Natural killer cell (primary cell): ENCODE measurements at regions not wholly inside any gene's neighbourhood (a gene's known extent, or its start where the extent isn't known, plus 50 kb on each side); places are given as distances from the start of the nearest gene placed in this dataset.

Experiments
- ATAC-seq, 3 donors: fragments of 150-1000 bp in 2 of 3; fragments of 200-7000 bp in 1 of 3; cut with Tn5 transposase; 1 replicate in 1 of 3; 2 replicates in 2 of 3; pipeline ENCODE4 v1.10.0; 2021; ENCODE audit warnings: mild to moderate bottlenecking in 2 of 3, moderate library complexity in 2 of 3
- DNase-seq, 2 donors: peaks; one replicate each; pipeline versions ENCODE4 v3.0.0 to v3.0.0-alpha.2; 2013 to 2021; ENCODE audit warnings: mixed read lengths in 1 of 2
- H3K27ac ChIP-seq: one replicate; pipeline ENCODE4 v1.5.1; 2013; ENCODE audit warnings: mild to moderate bottlenecking, low read length
- H3K27me3 ChIP-seq: one replicate; pipeline ENCODE4 v1.6.1; 2013; ENCODE audit warnings: low read length; ENCODE audit not compliant: control insufficient read depth, insufficient read depth
- H3K36me3 ChIP-seq: one replicate; pipeline ENCODE4 v1.6.1; 2013; ENCODE audit warnings: low read length; ENCODE audit not compliant: control insufficient read depth, insufficient read depth
- H3K4me1 ChIP-seq: one replicate; pipeline ENCODE4 v1.6.1; 2013; ENCODE audit warnings: low read length; ENCODE audit not compliant: control insufficient read depth, insufficient read depth
- H3K4me3 ChIP-seq: one replicate; pipeline ENCODE4 v1.5.1; 2013; ENCODE audit warnings: low read length
- H3K9me3 ChIP-seq: one replicate; pipeline ENCODE4 v1.6.1; 2013; ENCODE audit warnings: low read length; ENCODE audit not compliant: control insufficient read depth, insufficient read depth
- H3K27ac Mint-ChIP-seq, 2 donors: one replicate each; pipeline ENCODE4 v1.8.0; 2022; ENCODE audit warnings: mild to moderate bottlenecking in 2 of 2, mixed read lengths in 2 of 2, moderate library complexity in 1 of 2
- H3K27me3 Mint-ChIP-seq, 2 donors: one replicate each; pipeline ENCODE4 v1.8.0; 2022; ENCODE audit warnings: low read depth in 2 of 2, mixed read lengths in 2 of 2
- H3K36me3 Mint-ChIP-seq: one replicate; pipeline ENCODE4 v1.8.0; 2022; ENCODE audit warnings: mixed read lengths
- H3K4me1 Mint-ChIP-seq, 2 donors: one replicate each; pipeline ENCODE4 v1.8.0; 2022; ENCODE audit warnings: mixed read lengths in 2 of 2
- H3K4me3 Mint-ChIP-seq: one replicate; pipeline ENCODE4 v1.8.0; 2022; ENCODE audit warnings: mild to moderate bottlenecking, moderate library complexity, mixed read lengths
- H3K9me3 Mint-ChIP-seq, 2 donors: one replicate each; pipeline ENCODE4 v1.8.0; 2022; ENCODE audit warnings: mixed read lengths in 2 of 2
- WGBS: methylation state at CpG from one replicate; pipeline ENCODE4 v1.1.7; 2013; ENCODE audit warnings: missing lambda C conversion rate; ENCODE audit not compliant: insufficient coverage; 5-methylcytosine and 5-hydroxymethylcytosine counted together
- intact Hi-C: fragments of 100-400 bp; cut with micrococcal nuclease; formaldehyde crosslinking; loops from one replicate; pipeline ENCODE4 v1.14.2; 2022
- TF ChIP-seq, protein P1 (sequence below): fragments of 200-600 bp; IDR thresholded peaks from one replicate; pipeline ENCODE4 v1.8.0; 2022; ENCODE audit warnings: antibody characterized with exemption

DNA sequence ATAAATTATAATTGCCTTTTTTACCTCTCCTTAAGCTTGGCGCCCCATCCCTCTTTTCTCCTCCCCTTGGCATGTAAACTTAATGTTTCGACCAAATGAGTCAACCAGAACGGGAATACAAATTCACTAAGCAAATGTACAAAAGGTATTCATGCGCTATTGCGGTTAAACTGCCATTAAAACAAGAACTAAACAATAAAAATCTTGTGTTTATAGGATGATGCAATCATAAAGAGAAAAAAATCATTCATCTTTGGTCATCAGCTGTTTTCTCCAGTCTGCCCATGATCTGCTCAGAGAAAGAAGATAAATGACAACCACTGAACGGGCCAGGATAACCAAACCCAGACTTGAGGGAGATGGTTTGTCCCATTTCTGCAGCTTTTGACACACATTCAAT lies 534.2 kb upstream of the PLXNA2 start:
- WGBS, result 87% methylated on average over 4 of the region's 6 CpGs
- Histone ChIP-seq H3K36me3 (no peaks in the 10 kb centered on the region), H3K27me3 (no peaks in the 10 kb centered on the region), H3K4me3 (no peak overlapping the region), H3K27ac (no peak overlapping the region), H3K9me3 (no peaks in the 10 kb centered on the region), H3K4me1 (no peaks in the 10 kb centered on the region)
- TF ChIP-seq, protein P1, sequence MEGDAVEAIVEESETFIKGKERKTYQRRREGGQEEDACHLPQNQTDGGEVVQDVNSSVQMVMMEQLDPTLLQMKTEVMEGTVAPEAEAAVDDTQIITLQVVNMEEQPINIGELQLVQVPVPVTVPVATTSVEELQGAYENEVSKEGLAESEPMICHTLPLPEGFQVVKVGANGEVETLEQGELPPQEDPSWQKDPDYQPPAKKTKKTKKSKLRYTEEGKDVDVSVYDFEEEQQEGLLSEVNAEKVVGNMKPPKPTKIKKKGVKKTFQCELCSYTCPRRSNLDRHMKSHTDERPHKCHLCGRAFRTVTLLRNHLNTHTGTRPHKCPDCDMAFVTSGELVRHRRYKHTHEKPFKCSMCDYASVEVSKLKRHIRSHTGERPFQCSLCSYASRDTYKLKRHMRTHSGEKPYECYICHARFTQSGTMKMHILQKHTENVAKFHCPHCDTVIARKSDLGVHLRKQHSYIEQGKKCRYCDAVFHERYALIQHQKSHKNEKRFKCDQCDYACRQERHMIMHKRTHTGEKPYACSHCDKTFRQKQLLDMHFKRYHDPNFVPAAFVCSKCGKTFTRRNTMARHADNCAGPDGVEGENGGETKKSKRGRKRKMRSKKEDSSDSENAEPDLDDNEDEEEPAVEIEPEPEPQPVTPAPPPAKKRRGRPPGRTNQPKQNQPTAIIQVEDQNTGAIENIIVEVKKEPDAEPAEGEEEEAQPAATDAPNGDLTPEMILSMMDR, result no peak
- H3K27me3 Mint-ChIP-seq, result no peaks in the 10 kb centered on the region
- H3K4me3 Mint-ChIP-seq, result no peak overlapping the region
- H3K4me1 Mint-ChIP-seq, result no peaks in the 10 kb centered on the region
- ATAC-seq (no peak), DNase-seq (no peak)
- intact Hi-C loops, result no loop called here
- no peak overlapping the region for H3K27ac Mint-ChIP-seq
- H3K9me3 Mint-ChIP-seq, result peaks cover 2 to 4% of the 10 kb centered on the region in 2 donors
- no peaks in the 10 kb centered on the region for H3K36me3 Mint-ChIP-seq

DNA sequence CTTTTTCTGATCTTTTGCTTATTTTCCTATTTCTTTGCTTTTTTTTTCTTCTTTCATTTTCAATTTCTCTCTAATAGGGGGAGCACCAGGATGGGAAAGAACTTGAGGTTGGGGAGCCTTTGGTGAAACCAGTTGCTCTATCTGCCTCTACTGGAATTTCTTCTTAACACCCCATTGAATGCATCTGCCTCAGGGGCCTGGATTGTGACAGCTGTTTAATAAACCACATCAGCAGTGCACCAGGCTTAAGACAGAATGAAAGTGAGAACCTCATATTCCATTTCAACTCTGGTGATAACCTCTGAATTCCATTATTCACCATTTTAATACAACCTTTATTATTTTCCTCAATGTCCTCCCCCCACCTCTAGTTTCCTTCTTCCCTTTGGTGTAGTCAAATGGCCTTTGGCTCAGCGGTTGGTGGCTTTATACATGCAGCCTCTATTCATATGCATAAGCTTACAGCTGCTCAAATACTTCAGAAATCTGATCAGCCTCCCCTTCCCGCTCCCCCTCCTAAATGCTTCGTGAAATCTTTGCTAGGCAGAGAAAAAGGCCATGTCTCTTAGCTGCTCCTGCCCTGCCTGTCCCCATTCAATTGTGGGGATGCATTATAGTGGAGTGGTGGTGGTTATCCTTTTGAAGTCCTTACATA lies 537.3 kb upstream of the PLXNA2 start:
- no peaks in the 10 kb centered on the region for H3K4me1 Mint-ChIP-seq
- no peak overlapping the region for H3K27ac ChIP-seq
- H3K4me3 ChIP-seq, result no peak overlapping the region
- H3K4me3 Mint-ChIP-seq, result no peak overlapping the region
- H3K27me3 ChIP-seq, result no peaks in the 10 kb centered on the region
- TF ChIP-seq, protein P1, result no peak
- no peaks in the 10 kb centered on the region for H3K27me3 Mint-ChIP-seq
- H3K27ac Mint-ChIP-seq, result no peak overlapping the region
- H3K9me3 Mint-ChIP-seq, result no peaks in the 10 kb centered on the region
- H3K36me3 ChIP-seq, result no peaks in the 10 kb centered on the region
- intact Hi-C loops, result no loop called here
- H3K4me1 ChIP-seq, result no peaks in the 10 kb centered on the region
- DNase-seq (no peak), ATAC-seq (no peak)
- H3K9me3 ChIP-seq, result no peaks in the 10 kb centered on the region
- WGBS, result 81% methylated on average over 3 of the region's 3 CpGs
- H3K36me3 Mint-ChIP-seq, result no peaks in the 10 kb centered on the region

DNA sequence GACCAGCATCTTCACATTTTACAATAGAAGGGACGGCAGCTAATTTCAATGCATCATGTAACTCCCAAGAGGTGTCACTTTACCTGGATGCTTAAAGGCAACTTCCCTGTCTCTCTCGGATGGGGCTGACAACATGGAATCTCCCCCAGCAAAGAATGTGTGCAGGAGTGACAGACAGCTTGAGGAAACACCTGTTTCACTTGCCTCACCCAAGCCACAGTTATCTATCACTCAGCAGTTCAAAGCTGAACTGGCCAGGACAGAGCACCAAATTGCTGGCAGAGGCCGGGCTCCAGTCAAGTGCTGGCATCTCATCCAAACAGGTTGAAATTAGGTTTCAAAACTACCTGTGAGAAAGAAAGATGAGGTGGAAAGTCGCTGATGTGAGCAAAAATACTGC lies 538.0 kb upstream of the PLXNA2 start:
- H3K9me3 ChIP-seq, result no peaks in the 10 kb centered on the region
- WGBS, result 63% methylated on average over 4 of the region's 4 CpGs

More for the DNA sequence above, 538.0 kb upstream of the PLXNA2 start:
- no peaks in the 10 kb centered on the region for H3K27me3 Mint-ChIP-seq
- intact Hi-C loops, result no loop called here
- no peaks in the 10 kb centered on the region for H3K36me3 Mint-ChIP-seq
- DNase-seq, result no peak
- Histone ChIP-seq H3K27me3 (no peaks in the 10 kb centered on the region), H3K4me3 (no peak overlapping the region), H3K36me3 (no peaks in the 10 kb centered on the region), H3K4me1 (no peaks in the 10 kb centered on the region), H3K27ac (no peak overlapping the region)
- no peak overlapping the region for H3K27ac Mint-ChIP-seq
- no peaks in the 10 kb centered on the region for H3K4me1 Mint-ChIP-seq
- no peaks in the 10 kb centered on the region for H3K9me3 Mint-ChIP-seq
- no peak for ATAC-seq
- H3K4me3 Mint-ChIP-seq, result no peak overlapping the region
- TF ChIP-seq, protein P1, result no peak
